SU-DHL-6 (cell line): ENCODE measurements at regions not wholly inside any gene's neighbourhood (a gene's known extent, or its start where the extent isn't known, plus 50 kb on each side); places are given as distances from the start of the nearest gene placed in this dataset.

Experiments used
- H2AFZ ChIP-seq: fragments of 200-600 bp; sonication (generic); 2 replicates; pipeline ENCODE4 v1.6.1; 2014; ENCODE audit warnings: low read depth, mild to moderate bottlenecking, moderate library complexity, mixed read lengths, antibody characterized with exemption, low read length; ENCODE audit not compliant: severe bottlenecking
- H3F3A ChIP-seq: fragments of 200-600 bp; shearing (Covaris generic); 2 replicates; pipeline ENCODE4 v1.6.0; 2016; ENCODE audit warnings: antibody characterized with exemption, mild to moderate bottlenecking; ENCODE audit not compliant: insufficient read depth
- H3K27ac ChIP-seq: fragments of 200-600 bp; sonication (generic); 2 replicates; pipeline ENCODE4 v1.5.1; 2016; ENCODE audit warnings: low read depth, mild to moderate bottlenecking, low read length, moderate library complexity, mixed read lengths
- H3K27me3 ChIP-seq: fragments of 200-600 bp; sonication (generic), shearing (Covaris generic); 2 replicates; pipeline ENCODE4 v1.6.0; 2014; ENCODE audit warnings: mild to moderate bottlenecking, low read length
- H3K36me3 ChIP-seq: fragments of 200-600 bp; sonication (generic); 2 replicates; pipeline ENCODE4 v1.6.1; 2014; ENCODE audit warnings: mild to moderate bottlenecking, low read length, mixed read lengths
- H3K4me2 ChIP-seq: fragments of 300-600, 200-600 bp; shearing (Covaris generic), sonication (generic); 2 replicates; pipeline ENCODE4 v1.6.0; 2014; ENCODE audit warnings: low read length, low read depth, mild to moderate bottlenecking; ENCODE audit not compliant: poor library complexity, severe bottlenecking
- H3K4me3 ChIP-seq: fragments of 200-600 bp; sonication (generic); 2 replicates; pipeline ENCODE4 v1.5.1; 2014; ENCODE audit warnings: antibody characterized with exemption, low read length, mild to moderate bottlenecking, mixed read lengths; ENCODE audit not compliant: insufficient read depth, poor library complexity, severe bottlenecking
- H3K79me2 ChIP-seq: fragments of 200-600 bp; sonication (generic); 2 replicates; pipeline ENCODE4 v1.6.1; 2014; ENCODE audit warnings: mild to moderate bottlenecking, low read length, moderate library complexity; ENCODE audit not compliant: insufficient read depth
- H3K9ac ChIP-seq: fragments of 200-600 bp; sonication (generic); 2 replicates; pipeline ENCODE4 v1.7.0; 2014; ENCODE audit warnings: mild to moderate bottlenecking, low read length
- H3K9me2 ChIP-seq: fragments of 200-600 bp; sonication (generic); replicated peaks from 2 replicates; pipeline ENCODE4 v1.6.1; 2014; ENCODE audit warnings: low read length; ENCODE audit not compliant: insufficient read depth
- H3K9me3 ChIP-seq: fragments of 200-600 bp; sonication (generic); 2 replicates; pipeline ENCODE4 v1.6.1; 2014; ENCODE audit warnings: low read length, mixed read lengths; ENCODE audit not compliant: insufficient read depth
- H4K20me1 ChIP-seq: fragments of 200-600 bp; sonication (generic); 2 replicates; pipeline ENCODE4 v1.6.1; 2014; ENCODE audit warnings: low read depth, mild to moderate bottlenecking, antibody characterized with exemption, low read length, moderate library complexity, mixed read lengths
- EZH2phosphoT487 ChIP-seq: fragments of 200-600 bp; sonication (generic), shearing (Covaris generic); conservative IDR thresholded peaks from 2 replicates; pipeline ENCODE4 v1.6.1; 2018; ENCODE audit warnings: mild to moderate bottlenecking, antibody characterized with exemption, low read length, moderate library complexity, mixed read lengths
- TF ChIP-seq, protein P1 (sequence below): fragments of 200-600 bp; sonication (generic); IDR thresholded peaks from one replicate; pipeline ENCODE4 v1.5.1; 2017; ENCODE audit warnings: antibody characterized with exemption, mild to moderate bottlenecking, low read length, moderate library complexity; ENCODE audit not compliant: insufficient read depth, poor library complexity, severe bottlenecking

DNA sequence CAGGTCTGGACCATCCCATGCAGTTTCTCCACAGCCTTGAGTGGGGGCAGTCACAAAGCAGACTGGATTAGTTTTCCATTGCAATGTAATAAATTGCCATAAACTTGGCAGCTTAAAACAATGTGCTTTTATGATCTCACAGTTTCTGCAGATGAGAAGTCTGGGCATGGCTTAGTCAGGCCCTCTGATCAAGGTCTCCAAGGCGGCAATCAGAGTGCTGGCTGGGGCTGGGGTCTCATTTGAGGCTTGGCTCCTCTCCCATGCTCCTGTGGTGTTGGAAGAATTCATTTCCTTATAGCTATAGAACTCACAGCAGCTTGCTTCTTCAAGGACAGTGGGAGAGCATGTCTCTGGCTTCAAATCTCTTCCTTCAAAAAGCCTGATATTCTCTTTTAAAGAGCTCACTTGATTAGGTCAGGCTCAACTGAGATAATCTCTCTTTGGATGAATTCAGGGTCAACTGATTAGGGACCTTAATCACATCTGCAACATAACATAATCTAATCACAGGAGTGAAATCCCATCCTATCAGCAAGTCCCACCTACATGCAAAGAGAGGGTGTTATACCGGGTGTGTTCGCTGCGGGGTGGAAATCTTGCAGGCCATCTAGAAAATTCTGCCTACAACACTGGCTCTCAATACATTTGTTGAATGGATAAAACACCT is 77.4 kb upstream of the SULF2 start:
- no peak overlapping the region for H3K4me2 ChIP-seq
- H3K27ac ChIP-seq, result no peak overlapping the region
- H3F3A ChIP-seq, result no peaks in the 10 kb centered on the region
- no peak overlapping the region for H2AFZ ChIP-seq
- no peaks in the 10 kb centered on the region for H3K9me3 ChIP-seq
- no peaks in the 10 kb centered on the region for H3K9me2 ChIP-seq
- no peak overlapping the region for H3K9ac ChIP-seq
- TF ChIP-seq, protein P1, sequence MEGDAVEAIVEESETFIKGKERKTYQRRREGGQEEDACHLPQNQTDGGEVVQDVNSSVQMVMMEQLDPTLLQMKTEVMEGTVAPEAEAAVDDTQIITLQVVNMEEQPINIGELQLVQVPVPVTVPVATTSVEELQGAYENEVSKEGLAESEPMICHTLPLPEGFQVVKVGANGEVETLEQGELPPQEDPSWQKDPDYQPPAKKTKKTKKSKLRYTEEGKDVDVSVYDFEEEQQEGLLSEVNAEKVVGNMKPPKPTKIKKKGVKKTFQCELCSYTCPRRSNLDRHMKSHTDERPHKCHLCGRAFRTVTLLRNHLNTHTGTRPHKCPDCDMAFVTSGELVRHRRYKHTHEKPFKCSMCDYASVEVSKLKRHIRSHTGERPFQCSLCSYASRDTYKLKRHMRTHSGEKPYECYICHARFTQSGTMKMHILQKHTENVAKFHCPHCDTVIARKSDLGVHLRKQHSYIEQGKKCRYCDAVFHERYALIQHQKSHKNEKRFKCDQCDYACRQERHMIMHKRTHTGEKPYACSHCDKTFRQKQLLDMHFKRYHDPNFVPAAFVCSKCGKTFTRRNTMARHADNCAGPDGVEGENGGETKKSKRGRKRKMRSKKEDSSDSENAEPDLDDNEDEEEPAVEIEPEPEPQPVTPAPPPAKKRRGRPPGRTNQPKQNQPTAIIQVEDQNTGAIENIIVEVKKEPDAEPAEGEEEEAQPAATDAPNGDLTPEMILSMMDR, result no peak
- no peak for TF ChIP-seq EZH2phosphoT487
- no peaks in the 10 kb centered on the region for H3K79me2 ChIP-seq
- no peaks in the 10 kb centered on the region for H4K20me1 ChIP-seq
- no peak overlapping the region for H3K4me3 ChIP-seq
- H3K27me3 ChIP-seq, result no peaks in the 10 kb centered on the region
- no peaks in the 10 kb centered on the region for H3K36me3 ChIP-seq

DNA sequence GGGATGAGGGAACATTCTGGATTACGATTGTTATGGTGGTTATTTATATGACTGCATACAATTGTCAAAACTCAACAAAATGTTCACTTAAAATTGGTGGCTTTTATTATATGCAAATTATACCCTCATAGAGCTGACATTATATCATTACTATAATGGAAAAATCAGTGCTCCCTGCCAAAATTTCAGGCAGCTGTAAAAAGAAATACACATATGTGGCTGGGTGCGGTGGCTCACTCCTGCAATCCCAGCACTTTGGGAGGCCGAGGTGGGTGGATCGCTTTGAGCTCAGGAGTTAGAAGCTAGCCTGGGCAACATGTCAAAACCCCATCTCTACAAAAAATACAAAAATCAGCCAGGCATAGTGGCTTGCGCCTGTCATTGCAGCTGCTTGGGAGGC is 75.8 kb upstream of the SULF2 start:
- Histone ChIP-seq H3K27me3 (no peaks in the 10 kb centered on the region), H3K79me2 (no peaks in the 10 kb centered on the region), H2AFZ (no peak overlapping the region), H3K4me3 (no peak overlapping the region), H3F3A (no peaks in the 10 kb centered on the region), H4K20me1 (no peaks in the 10 kb centered on the region), H3K36me3 (no peaks in the 10 kb centered on the region), H3K9ac (no peak overlapping the region), H3K4me2 (no peak overlapping the region), H3K27ac (no peak overlapping the region), H3K9me2 (no peaks in the 10 kb centered on the region), H3K9me3 (no peaks in the 10 kb centered on the region)
- TF ChIP-seq, protein P1, result no peak
- TF ChIP-seq EZH2phosphoT487, result no peak

DNA sequence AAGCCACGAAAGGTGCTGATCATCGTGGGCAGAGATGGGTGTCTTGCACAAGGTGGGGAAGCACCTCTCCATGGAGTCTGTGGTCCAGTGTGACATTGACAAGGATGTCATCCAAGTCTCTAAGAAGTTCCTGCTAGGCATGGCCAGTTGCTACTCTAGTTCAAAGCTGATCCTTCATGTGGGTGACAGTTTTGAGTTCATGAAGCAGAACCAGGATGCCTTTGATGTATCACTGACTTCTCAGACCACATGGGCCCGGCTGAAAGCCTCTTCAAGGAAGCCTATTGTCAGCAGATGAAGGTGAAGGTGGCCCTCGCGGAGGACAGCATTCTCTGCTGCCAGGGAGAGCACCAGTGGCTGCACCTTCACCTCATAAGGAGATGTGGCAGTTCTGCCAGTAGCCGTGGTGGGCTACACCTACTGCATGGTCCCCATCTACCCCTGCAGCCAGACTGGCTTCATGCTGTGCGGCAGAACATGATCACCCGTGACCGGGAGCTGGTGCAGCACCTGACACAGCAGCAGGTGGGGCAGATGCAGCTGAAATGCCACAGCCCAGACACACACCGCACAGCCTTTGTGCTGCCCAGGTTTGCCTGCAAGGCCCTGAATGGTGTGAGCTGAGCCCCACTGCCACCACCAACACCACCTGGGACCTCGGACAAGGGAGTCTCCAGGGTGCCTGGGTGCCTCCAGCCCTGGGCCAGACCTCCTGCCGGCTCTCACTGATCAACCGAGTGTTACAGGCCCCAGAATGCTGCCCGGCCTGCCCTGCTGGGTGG is 75.0 kb upstream of the SULF2 start:
- H3K27ac ChIP-seq, result no peak overlapping the region
- no peaks in the 10 kb centered on the region for H3K27me3 ChIP-seq
- TF ChIP-seq, protein P1, result no peak
- TF ChIP-seq EZH2phosphoT487, result no peak
- H3K4me3 ChIP-seq, result no peak overlapping the region
- H3K9ac ChIP-seq, result no peak overlapping the region
- no peaks in the 10 kb centered on the region for H3K9me2 ChIP-seq
- H3K36me3 ChIP-seq, result no peaks in the 10 kb centered on the region
- no peaks in the 10 kb centered on the region for H4K20me1 ChIP-seq
- H3K4me2 ChIP-seq, result no peak overlapping the region
- no peaks in the 10 kb centered on the region for H3F3A ChIP-seq
- H3K9me3 ChIP-seq, result no peaks in the 10 kb centered on the region
- H2AFZ ChIP-seq, result no peak overlapping the region
- H3K79me2 ChIP-seq, result no peaks in the 10 kb centered on the region
